ENCODE measurements at regions not wholly inside any gene's neighbourhood (a gene's known extent, or its start where the extent isn't known, plus 50 kb on each side); places are given as distances from the start of the nearest gene placed in this dataset.

GRCh38 chr5:159820692-159821091, 95.6 kb upstream of the ADRA1B start:
- TF ChIP-seq, protein P1, sequence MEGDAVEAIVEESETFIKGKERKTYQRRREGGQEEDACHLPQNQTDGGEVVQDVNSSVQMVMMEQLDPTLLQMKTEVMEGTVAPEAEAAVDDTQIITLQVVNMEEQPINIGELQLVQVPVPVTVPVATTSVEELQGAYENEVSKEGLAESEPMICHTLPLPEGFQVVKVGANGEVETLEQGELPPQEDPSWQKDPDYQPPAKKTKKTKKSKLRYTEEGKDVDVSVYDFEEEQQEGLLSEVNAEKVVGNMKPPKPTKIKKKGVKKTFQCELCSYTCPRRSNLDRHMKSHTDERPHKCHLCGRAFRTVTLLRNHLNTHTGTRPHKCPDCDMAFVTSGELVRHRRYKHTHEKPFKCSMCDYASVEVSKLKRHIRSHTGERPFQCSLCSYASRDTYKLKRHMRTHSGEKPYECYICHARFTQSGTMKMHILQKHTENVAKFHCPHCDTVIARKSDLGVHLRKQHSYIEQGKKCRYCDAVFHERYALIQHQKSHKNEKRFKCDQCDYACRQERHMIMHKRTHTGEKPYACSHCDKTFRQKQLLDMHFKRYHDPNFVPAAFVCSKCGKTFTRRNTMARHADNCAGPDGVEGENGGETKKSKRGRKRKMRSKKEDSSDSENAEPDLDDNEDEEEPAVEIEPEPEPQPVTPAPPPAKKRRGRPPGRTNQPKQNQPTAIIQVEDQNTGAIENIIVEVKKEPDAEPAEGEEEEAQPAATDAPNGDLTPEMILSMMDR (IDR thresholded peaks at IDR 0.05) = no peak
- TF ChIP-seq POLR2A (IDR thresholded peaks at IDR 0.05) = no peak
